ENCODE measurements at regions not wholly inside any gene's neighbourhood (a gene's known extent, or its start where the extent isn't known, plus 50 kb on each side); places are given as distances from the start of the nearest gene placed in this dataset.
"Not testable (repeated sequence)": the region's sequence is repeated elsewhere in the genome, so short reads cannot be mapped to it uniquely, and the experiment has no call there.

DNA sequence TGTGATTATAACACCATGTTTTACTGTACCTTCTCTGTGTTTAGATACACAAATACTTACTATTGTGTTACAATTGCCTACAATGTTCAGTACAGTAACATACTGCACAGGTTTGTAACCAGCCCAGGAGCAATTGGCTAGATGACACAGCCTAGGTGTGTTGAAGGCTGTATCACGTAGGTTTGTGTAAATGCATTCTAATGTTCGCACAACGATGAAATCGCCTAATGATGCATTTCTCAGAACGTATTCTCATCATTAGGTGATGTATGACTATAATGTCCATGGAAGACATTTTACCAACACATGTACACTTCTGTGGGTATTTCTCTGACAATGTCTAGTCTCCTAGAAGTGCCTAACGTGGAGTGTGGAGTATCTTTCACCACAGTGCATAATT, 165.9 kb upstream of the KLF7 start:
- DNase-seq = no peak

DNA sequence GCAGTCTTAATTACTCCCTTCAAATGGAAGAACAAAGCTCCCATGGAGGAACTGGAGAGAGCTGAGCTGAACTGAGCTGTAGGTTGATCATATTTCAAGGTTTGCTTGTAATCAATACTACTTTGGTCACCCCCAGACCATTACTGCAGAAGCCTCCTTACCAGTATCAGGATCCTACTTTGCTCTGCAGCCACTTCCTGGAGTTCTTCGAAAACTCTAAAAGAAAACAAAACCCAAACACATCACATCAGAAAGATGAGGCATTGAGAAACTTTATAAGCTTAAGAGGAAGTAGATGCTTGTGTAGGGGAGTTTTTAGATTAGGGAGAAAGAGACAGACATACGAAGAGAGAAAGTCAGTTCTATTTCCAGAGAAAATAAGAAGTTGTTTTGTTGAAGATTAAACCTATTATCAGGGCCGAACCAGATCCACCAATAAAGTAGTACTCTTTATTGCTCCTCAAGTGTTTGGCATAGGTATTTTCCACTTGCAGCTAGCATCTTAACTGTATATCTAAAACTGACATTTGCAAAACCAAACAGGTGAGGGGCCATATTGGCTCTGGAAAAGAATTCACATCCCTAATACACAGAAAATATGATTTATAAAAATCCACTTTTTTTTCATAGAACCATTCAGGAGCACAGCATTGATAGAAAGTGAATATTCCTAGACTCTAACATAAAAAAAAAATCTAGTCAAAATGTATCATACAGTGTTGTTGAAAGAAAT, 166.9 kb upstream of the KLF7 start:
- peak in 1 of 2 donors; percentile 13 for DNase-seq

DNA sequence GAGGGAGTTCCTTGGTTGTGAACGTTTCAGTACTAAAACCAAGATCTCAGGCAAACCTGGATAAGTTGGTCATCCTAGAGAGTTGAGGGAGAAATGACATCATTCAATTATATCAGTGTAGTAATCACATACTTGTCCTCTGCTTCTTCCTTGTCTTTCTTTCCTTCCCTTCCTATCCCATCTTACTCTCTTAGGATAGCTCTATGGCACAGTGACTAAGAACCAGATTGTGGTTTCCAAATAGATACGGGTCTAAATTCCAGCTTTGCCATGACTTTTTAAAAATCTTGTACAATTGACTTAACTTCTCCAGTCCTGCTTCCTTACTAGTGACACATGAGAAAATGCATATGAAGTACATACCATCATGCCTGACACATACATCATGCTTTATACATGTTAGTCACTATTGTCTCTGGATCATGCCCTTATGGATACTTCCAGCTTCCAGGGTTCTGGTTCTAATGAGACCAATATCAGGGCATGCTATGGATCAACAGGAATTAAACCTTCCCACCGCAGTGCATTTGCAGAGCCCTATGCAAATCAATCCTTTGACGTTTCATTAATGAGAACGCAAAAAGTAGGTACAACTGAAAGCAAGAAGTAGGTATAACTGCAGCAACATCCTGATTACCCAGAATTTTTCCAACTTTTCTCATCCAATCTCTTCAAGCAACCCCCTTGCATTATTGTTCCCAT, 168.0 kb upstream of the KLF7 start:
- DNase-seq = no peak

DNA sequence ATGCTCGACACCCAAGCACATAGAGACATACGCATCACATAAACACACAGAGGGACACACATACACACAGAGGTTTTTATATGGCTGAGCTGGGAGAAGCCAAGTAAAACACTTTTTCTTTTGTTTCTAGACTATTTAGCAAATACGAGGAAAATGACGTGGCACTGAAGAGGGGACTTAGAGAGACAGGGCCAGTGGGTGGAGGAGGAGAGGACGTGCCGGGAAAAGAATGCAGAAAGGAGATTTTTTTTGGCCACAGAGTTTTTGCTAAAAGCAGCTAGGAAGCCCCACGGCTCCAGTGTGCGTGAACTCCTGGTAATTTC, 168.5 kb upstream of the KLF7 start:
- no peak for DNase-seq

DNA sequence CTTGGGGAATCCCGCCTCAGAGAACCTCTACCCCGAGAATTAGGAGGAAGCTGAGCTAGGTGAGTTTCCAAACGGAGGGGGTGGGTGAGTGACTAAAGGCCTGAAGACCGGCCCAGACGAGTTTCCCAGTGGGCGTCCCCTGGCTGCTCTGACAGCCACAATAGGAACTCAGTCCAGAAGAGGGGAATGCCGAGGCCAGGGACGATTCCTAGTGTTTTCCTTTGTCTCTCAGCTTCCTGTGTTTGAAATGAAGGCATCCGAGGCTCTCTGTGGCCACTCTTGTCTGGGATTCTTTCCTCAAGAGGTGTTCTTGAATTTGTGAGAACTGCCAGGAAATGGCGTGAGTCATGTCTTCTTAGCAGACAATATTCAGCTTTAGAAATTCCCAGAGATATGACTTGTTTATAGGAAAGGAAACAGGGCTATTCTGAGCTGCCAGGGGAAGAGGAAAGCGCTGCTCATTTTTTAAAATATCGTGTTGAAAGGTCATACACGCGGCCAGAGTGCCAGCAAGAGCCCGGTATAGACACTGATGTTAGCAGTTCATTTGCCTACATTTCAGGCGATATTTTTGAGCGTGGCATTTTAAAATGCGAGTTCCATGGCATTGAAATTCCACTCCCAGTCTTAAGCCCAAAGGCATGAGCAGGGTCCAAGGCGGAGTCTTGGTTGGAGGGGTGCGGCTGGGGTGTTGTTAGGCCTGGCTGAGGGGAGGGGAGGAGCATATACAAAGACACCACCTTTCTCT, 169.1 kb upstream of the KLF7 start:
- peak in 1 of 2 donors; percentile 47 for DNase-seq

DNA sequence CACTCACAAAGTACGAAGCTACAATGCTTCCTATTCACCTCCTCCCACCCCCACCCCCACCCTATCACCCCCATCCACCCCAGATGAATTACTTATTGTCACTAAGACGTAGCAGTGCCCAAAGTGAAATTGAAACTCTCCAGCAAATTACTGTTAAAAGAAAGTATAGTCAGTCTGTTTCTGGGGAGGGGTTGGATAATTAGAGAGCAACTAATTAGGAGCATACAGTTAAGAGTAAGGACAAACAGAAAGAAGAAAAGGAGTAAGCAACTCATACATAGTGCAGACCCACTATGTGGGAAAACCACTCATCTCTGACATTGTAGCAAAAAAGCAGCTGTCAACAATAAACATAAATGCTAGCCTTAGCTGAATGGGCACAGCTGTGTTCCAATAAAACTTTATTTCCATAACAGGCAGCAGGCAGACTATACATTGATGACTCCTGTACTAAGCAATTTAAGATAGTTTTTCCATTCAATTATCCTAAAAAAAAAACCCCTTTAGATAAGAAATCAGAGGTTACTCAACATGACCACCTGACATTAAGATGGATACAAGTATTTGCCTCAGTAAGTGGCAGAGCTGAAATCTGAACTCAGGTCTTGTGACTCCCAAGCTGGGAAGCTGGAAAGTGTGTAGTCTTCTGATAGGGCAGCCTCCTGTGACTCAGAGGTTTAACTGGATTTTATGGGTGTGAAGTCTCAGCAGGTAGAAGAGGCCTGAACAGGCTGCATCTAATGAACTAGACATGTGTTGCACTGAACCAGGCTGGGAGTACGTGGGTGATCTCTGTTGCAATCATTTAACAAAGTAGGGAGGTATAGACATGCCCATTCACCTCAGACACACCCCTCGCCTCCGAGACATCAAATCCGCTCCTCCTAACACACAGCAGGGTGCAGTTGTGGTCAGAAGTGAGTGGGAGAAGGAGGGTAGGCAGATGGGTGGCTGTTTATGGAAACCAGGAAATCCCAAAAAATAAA, 171.8 kb upstream of the KLF7 start:
- DNase-seq = peak in 1 of 2 donors; percentile 60

DNA sequence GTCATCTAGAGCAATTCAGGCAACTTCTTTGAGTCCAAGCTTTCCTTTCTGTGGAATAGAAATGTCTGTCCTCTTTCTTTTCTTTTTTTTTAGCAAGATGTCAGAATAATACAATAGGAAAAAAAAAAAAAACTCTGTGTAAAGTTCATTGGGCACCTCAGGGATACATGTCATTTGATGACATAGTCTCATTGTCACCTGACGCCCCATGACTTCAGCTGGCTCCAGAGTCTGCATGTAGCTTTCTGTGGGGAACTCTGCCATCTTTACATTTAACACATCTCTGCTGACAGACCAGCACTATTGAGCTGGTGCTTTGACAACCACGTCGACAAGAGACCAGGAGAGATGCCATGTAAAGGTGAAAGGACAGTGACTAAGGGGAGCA, 172.5 kb upstream of the KLF7 start:
- peak in 1 of 2 donors; percentile 13 for DNase-seq

DNA sequence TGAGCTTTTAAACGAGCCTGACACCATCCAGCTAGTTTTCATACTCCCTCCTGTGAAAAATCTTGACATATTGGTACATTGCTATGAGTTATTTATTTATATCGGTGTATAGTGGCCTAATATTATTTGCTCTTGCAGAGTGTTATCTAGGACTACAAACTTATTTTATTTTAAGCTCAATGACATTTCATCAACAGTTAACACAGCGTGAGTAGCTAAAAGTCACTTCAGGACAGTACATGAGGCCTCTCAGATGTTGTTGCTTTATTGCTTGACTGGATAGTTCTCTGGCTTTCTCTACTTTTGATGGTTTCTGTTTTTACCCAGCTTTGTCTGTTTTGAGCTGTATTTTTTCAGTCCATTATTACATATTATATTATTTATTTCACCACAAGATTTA, 172.9 kb upstream of the KLF7 start:
- DNase-seq = no peak

DNA sequence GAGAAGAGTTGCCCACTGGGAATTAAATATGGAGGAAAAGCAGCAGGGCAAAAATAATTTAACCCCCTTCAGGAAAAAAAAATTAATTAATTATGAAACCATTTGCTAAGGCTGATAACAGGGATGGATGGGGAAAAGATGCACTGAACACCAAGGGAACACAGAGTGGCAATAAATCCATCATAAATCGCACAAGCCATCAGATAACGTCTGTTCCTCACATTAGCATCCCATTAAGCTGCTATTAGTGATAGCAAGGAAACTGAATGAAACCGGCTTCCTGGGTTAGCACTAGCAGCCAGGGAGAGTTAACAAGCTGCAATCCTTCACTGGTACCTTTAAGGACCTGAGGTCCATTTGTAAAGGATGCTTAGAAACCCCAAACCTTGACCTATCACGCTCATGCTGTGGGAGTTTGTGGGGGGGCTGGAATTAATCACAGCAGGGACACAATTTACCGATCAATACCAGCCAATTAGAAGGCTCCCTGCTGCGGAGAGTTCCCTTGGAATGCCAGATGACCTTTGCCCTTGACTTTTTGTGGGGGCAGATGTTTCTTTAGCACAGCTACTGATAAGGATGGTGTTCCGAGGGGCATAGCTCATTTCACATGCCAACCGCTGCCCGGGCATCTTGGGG, 175.5 kb upstream of the KLF7 start:
- no peak for DNase-seq

DNA sequence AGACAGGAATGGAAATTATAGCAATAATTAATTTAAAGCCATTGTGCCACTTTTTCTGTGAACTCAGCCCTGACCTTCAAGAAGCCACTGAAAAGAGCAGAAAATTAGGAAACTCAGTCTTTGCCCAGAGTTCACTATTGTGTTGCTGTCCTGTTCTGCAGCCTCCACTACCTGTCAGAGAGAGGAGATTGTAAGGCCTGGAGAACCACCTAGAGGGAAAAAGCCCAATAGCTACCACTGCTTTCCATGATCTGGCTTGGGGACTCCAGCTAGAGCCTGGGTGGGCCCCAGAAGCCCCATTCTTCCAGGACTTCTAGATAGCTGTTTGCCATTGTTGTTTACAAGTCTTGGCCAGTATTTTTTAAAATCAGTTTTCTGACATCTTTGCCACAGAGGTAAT, 176.1 kb upstream of the KLF7 start:
- DNase-seq = no peak

DNA sequence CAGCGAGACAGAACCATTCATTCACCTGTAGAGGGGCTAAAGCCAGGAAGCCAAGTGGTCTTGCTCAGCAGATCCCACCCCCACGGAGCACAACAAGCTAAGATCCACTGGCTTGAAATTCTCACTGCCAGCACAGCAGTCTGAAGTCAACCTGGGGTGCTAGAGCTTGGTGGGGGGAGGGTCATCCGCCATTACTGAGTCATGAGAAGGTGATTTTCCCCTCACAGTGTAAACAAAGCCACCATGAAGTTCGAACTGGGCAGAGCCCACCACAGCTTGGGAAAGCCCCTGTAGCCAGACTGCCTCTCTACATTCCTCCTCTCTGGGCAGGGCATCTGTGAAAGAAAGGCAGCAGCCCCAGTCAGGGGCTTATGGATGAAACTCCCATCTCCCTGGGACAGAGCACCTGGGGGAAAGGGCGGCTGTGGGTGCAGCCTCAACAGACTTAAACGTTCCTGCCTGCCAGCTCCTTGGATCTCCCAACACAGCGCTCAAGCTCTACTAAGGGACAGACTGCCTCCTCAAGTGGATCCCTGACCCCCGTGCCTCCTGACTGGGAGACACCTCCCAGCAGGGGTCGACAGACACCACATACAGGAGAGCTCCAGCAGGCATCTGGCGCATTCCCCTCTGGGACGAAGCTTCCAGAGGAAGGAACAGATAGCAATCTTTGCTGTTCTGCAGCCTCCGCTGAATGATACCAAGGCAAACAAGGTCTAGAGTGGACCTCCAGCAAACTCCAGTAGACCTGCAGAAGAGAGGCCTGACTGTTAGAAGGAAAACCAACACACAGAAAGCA, 179.0 kb upstream of the KLF7 start:
- not testable (repeated sequence) for DNase-seq

DNA sequence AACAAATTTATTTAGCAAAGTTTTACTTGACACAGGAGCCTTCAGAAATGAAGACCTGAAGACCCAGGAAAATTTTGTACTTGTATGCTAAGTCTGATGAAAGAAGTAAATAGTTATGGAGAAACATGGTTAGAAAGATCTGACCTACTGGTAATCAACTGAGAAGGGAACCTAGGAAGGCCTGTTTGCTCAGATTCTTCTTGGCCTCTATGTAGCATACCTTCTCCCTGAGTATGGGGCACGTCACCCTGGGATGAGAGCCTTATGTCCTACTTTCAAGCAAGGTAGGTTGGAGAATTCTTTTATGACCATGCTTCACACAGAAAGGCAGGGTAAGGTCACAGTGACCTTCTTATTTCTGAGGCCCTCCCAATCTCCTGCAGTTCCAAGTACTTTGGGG, 178.6 kb upstream of the CREB1 start:
- DNase-seq = no peak

DNA sequence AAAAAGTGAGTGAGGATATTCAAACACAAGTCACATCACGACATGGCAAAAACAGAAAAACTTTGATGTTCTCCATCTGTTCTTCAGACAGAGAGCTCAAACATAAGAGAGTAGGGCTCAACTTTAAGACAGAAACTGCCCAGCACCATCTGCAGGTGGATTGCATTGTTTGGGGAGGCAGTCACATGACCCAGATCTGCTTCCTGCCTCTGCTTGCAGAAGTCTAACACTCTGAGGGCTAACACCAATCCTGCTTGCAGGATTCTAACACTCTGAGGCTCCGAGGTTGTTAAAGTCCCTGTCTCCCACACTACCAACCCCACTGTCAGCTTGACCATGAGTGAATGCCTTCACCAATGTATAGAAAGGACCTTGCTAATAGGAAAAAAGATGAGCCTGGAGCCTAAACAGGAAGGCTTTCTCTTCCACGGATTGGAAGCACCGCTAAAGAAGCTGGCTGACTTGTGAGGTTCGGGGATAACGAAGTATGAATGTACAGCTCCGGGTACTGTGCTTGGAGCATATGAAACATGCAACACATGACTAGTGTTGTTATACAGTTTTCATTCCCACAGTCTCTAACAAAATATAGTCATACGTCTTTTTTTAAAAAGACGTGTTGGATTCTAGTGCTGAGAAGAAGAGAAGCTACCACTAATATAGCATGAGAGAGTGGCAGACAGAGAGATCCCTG, 176.6 kb upstream of the CREB1 start:
- peak in 1 of 2 donors; percentile 34 for DNase-seq

DNA sequence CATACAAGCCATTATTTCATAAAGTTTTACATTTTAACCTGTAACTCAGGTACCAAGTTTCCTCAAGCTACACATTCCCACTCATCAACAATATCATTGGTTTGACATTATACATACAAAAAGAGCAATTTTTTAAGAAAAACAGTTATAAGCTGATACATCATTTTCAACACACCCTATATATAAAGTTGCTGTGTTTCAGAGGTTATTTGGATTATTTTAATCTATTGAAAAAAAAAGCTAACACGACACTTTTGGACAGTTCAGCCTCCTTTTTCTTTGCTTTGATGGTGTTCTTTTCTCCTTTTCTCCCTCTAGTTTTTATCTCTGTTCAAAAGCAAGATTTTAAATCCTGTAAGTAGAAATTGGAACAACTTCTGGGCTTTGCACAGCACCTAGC, 175.9 kb upstream of the CREB1 start:
- DNase-seq = no peak

DNA sequence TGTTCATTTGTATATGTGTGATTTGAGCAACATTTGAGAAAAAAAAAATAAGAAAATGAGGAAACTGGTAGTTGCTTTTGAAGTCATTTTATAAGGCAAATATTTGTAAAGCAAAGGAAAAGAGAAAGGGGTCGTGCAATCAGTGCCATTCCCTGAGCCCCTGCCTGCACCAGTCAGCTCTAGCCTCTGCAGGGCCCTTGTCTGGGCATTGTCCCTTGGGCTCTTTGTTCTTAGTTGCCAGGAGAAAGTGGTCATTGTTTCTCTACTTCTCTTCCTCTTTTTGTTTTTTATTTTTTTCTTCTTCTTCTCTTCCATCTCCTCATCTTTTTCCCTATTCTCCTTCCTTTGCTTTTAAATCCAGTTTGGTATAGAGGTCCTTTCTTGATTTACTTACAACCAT, 175.3 kb upstream of the CREB1 start:
- DNase-seq = no peak

DNA sequence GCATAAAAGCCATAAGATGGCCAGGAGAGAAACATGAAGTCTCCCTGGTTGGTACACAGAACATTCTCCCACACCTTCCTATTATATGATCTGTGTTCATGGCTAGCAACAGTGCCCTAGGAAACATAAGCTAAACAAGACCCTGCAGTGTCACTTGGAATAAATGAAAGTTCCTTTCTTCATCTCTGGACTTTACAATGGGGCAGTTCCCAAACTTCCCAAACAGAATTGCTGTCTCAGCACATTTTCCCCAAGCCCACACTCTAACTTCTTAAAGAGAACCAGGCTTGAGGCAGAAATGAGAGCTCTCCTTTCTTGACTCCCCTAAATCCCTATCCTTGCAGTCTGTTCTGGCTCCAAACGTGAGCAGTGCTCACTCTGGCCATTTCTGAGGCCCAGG, 173.2 kb upstream of the CREB1 start:
- DNase-seq = no peak

DNA sequence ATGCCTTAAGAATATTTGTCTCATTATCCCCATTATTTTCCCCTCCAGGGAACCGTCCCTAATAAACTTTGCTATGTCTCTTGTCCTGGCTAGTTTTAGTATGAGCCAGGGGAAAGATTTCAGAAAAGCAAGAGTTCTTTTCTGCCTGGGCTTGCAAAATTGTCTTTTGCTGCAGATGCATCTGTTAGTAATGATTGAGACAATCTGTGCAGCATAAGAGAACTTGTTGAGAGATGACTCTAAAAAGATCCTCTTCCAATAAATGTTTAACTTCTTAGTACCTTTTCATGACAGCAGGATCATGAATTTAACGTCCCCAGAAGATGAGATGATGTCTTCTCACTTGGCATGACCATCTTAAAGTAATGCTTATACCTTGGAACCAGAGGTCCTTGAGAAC, 172.5 kb upstream of the CREB1 start:
- DNase-seq = no peak

DNA sequence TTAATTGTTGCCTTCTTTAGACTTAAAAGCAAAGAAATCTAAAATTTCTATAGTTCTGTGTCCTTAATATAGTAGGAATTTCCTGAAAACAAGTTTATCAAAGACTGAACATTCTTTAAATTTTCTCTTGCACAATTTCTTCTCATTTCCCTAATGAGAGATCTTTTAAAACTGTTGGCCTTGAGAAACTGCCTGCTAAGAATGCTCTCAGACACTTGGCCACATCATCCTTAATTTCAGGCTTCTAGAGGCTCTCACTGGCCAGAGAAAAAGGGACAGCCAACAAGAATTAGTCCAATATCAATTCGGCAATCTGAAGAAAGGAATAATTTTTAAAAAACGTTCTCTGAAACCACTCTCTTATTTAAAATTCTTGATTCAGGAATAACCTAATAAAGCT, 167.0 kb upstream of the CREB1 start:
- no peak for DNase-seq

DNA sequence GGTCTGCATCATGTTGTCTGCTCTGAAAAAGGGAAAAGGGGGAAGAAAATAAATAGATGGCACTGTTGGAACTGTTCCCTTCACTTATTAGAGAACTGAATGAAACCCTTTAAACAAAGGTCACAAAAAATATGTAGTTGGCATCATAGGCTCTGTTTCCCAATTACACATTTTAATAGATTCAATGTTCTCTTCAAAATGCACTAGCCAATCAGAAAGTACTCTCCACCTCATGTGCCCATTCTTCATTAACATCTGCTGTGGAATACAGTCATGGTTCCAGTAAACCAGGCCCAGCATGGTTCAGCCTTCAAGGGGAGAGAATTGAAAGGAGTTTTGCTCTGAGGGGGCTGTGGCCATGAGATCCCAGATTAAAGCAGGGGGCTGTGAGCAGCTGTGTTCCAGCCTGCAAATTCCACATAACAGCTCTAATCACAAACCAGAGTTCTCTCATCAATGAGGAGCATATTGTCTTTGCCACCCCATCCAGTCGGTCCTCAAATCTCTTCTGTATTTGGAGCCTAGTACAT, 165.9 kb upstream of the CREB1 start:
- DNase-seq = no peak

DNA sequence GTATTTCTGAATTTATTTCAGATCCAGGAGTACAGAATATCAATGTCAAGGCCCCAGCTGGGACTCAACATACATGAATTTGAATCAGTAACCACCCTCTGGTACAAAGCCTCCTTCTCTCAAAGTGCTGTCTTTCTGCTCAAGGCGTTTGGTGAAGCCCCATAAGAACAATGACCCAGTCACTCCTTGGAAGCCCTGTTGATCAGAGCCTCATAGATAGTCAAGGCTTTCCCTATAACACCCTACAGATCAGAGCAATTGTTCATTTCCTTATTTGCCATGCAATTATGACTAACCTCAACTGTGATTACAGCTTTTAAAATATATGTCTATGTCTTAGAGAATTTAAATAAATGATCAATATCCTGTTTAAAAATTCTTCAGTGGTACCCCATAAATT, 159.1 kb upstream of the CREB1 start:
- DNase-seq = no peak

DNA sequence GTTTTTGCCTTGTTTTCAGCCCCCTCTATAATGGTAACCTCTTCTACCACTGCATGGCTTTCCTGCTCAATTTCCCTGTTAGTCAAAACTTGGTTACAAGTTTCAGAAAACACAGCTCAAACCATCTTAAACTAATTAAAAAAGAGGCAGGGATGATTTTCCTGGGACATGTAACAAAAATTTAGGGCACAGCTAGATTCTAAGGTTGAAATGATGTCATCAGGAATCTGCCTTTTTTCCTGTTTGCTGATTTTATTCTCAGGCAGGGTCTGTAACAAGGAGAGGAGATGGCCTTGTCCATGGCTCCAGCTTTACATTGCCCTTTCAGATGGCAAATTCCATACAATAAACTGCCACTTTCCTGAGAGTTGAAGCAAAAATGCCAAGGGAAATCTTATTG, 157.9 kb upstream of the CREB1 start:
- DNase-seq = no peak

Data from CD4-positive, alpha-beta T cell treated with Interferon alpha-2 for 1 hour (primary cell).